Inflammatory macrophage treated with lipopolysaccharide for 1 hour (primary cell): ENCODE measurements at regions not wholly inside any gene's neighbourhood (a gene's known extent, or its start where the extent isn't known, plus 50 kb on each side); places are given as distances from the start of the nearest gene placed in this dataset.
A peak's percentile ranks its signal among the peaks of the same experiment; 100 is the strongest.
"Not testable (repeated sequence)": the region's sequence is repeated elsewhere in the genome, so short reads cannot be mapped to it uniquely, and the experiment has no call there.

Experiments
- DNase-seq, 2 donors: peaks; one replicate each; pipeline ENCODE4 v3.0.0-alpha.2; 2020 to 2022

- DNase-seq: no peak
Measured at GRCh38 chr16:85446951-85447692, 166.0 kb upstream of the GSE1 start.

- no peak for DNase-seq
Measured at GRCh38 chr16:85447693-85448313, 165.3 kb upstream of the GSE1 start.

GRCh38 chr16:85448557-85449190 is 164.4 kb upstream of the GSE1 start:
- no peak for DNase-seq

GRCh38 chr16:85449191-85449884 is 163.8 kb upstream of the GSE1 start:
- DNase-seq: no peak

GRCh38 chr16:85449885-85450245 is 163.3 kb upstream of the GSE1 start:
- no peak for DNase-seq

- not testable (repeated sequence) for DNase-seq
Measured at GRCh38 chr16:85451142-85451541, 162.0 kb upstream of the GSE1 start.

- no peak for DNase-seq
Measured at GRCh38 chr16:85451641-85452363, 161.3 kb upstream of the GSE1 start.

- DNase-seq: no peak
Measured at GRCh38 chr16:85452364-85453193, 160.5 kb upstream of the GSE1 start.

- no peak for DNase-seq
Measured at GRCh38 chr16:85453194-85453678, 159.9 kb upstream of the GSE1 start.

GRCh38 chr16:85453703-85454102 is 159.4 kb upstream of the GSE1 start:
- no peak for DNase-seq

GRCh38 chr16:85454171-85454872 is 158.8 kb upstream of the GSE1 start:
- no peak for DNase-seq

- DNase-seq: no peak
Measured at GRCh38 chr16:85455534-85455933, 157.6 kb upstream of the GSE1 start.

GRCh38 chr16:85457366-85457765 is 155.8 kb upstream of the GSE1 start:
- no peak for DNase-seq

- no peak for DNase-seq
Measured at GRCh38 chr16:85458968-85459367, 154.2 kb upstream of the GSE1 start.

GRCh38 chr16:85459529-85460251 is 153.4 kb upstream of the GSE1 start:
- no peak for DNase-seq

GRCh38 chr16:85460252-85461021 is 152.7 kb upstream of the GSE1 start:
- peak in 1 of 2 donors; percentile 19 for DNase-seq

GRCh38 chr16:85461022-85461813 is 151.9 kb upstream of the GSE1 start:
- DNase-seq: peak; percentile 23 to 46

- DNase-seq: no peak
Measured at GRCh38 chr16:85461814-85462713, 151.1 kb upstream of the GSE1 start.
